ENCODE measurements at regions not wholly inside any gene's neighbourhood (a gene's known extent, or its start where the extent isn't known, plus 50 kb on each side); places are given as distances from the start of the nearest gene placed in this dataset.

DNA sequence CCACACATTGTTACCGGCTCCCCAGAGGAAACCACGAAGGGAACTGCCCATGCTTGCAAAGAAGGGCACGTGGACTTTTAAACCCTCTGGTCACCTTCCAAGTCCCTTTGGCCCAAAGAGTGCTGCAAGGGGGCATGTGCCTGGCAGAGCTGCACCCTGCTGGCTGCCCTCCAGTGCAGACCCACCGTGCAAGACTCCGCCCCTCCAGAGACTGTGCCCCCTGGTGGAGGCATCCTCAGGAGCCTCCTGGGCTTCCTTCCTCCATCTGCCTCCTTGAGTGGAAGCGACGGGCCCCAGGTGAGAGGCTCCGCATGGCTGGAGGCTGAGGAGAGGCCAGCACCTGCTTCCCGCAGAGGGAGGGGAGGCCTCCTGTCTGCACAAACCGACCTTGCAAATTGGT is 100.6 kb downstream of the CRYAA start:
- TF ChIP-seq CTCF (conservative IDR thresholded peaks at IDR 0.05; ENCODE audit: low read depth in 2 of 2): peak; percentile 50 to 74
- TF ChIP-seq, protein P1, sequence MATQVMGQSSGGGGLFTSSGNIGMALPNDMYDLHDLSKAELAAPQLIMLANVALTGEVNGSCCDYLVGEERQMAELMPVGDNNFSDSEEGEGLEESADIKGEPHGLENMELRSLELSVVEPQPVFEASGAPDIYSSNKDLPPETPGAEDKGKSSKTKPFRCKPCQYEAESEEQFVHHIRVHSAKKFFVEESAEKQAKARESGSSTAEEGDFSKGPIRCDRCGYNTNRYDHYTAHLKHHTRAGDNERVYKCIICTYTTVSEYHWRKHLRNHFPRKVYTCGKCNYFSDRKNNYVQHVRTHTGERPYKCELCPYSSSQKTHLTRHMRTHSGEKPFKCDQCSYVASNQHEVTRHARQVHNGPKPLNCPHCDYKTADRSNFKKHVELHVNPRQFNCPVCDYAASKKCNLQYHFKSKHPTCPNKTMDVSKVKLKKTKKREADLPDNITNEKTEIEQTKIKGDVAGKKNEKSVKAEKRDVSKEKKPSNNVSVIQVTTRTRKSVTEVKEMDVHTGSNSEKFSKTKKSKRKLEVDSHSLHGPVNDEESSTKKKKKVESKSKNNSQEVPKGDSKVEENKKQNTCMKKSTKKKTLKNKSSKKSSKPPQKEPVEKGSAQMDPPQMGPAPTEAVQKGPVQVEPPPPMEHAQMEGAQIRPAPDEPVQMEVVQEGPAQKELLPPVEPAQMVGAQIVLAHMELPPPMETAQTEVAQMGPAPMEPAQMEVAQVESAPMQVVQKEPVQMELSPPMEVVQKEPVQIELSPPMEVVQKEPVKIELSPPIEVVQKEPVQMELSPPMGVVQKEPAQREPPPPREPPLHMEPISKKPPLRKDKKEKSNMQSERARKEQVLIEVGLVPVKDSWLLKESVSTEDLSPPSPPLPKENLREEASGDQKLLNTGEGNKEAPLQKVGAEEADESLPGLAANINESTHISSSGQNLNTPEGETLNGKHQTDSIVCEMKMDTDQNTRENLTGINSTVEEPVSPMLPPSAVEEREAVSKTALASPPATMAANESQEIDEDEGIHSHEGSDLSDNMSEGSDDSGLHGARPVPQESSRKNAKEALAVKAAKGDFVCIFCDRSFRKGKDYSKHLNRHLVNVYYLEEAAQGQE (IDR thresholded peaks at IDR 0.05; ENCODE audit: unreplicated experiment): no peak
- TF ChIP-seq ETS1 (IDR thresholded peaks at IDR 0.05): no peak
- TF ChIP-seq JUNB (IDR thresholded peaks at IDR 0.05; ENCODE audit: unreplicated experiment): no peak
- no peak for TF ChIP-seq CREB1 (CRISPR knock-in tag; IDR thresholded peaks at IDR 0.05; ENCODE audit: low read depth)
- TF ChIP-seq ZNF114 (CRISPR knock-in tag; IDR thresholded peaks at IDR 0.05): no peak
- no peak for TF ChIP-seq EZH2phosphoT487 (IDR thresholded peaks at IDR 0.05; ENCODE audit: unreplicated experiment)
- TF ChIP-seq POLR2AphosphoS5 (IDR thresholded peaks at IDR 0.05; ENCODE audit: low read depth): no peak

Measured in GM23338 (cell line).